Right cardiac atrium (tissue), 5 donors: ENCODE measurements at regions not wholly inside any gene's neighbourhood (a gene's known extent, or its start where the extent isn't known, plus 50 kb on each side); places are given as distances from the start of the nearest gene placed in this dataset.

Experiments
- ATAC-seq, 2 donors: fragments of 200-7000 bp; cut with Tn5 transposase; one replicate each; pipeline versions ENCODE4 v1.8.0 to v1.9.1; 2020; ENCODE audit warnings: moderate library complexity in 2 of 2, mild to moderate bottlenecking in 1 of 2
- DNase-seq, 3 donors: peaks; one replicate each; pipeline ENCODE4 v3.0.0-alpha.2; 2020
- H3K27ac ChIP-seq: one replicate; pipeline ENCODE4 v1.5.1; 2013; ENCODE audit warnings: mild to moderate bottlenecking, low read length, control low read depth, moderate library complexity
- H3K27me3 ChIP-seq: one replicate; pipeline ENCODE4 v1.6.1; 2013; ENCODE audit not compliant: control insufficient read depth, insufficient read depth
- H3K4me1 ChIP-seq: one replicate; pipeline ENCODE4 v1.6.1; 2013; ENCODE audit warnings: low read length; ENCODE audit not compliant: control insufficient read depth, insufficient read depth
- H3K4me3 ChIP-seq: one replicate; pipeline ENCODE4 v1.5.1; 2013; ENCODE audit warnings: low read length, control low read depth
- H3K9me3 ChIP-seq: one replicate; pipeline ENCODE4 v1.6.1; 2013; ENCODE audit warnings: low read length; ENCODE audit not compliant: control insufficient read depth
- WGBS: extraction: QIAGEN DNeasy Blood & Tissue Kit; methylation state at CpG from one replicate; pipeline ENCODE4 v1.1.7; 2013; 5-methylcytosine and 5-hydroxymethylcytosine counted together
- intact Hi-C, 4 donors: fragments of 100-400 bp; cut with DNase I; formaldehyde crosslinking; loops; one replicate each; pipeline versions ENCODE4 v1.11.0 to v1.14.0; 2022 to 2023
- donor health status: healthy with polysubstance abuse.
- donor health status: DM: no; HTN: yes; CAD: no.
- donor health status: DM: no; HTN: no; CAD: no.
- donor health status: DM: no; HTN: yes; CAD: no; lungs with severe emphysema.
- donor health status: DM: yes; HTN: yes; CAD: no.

DNA sequence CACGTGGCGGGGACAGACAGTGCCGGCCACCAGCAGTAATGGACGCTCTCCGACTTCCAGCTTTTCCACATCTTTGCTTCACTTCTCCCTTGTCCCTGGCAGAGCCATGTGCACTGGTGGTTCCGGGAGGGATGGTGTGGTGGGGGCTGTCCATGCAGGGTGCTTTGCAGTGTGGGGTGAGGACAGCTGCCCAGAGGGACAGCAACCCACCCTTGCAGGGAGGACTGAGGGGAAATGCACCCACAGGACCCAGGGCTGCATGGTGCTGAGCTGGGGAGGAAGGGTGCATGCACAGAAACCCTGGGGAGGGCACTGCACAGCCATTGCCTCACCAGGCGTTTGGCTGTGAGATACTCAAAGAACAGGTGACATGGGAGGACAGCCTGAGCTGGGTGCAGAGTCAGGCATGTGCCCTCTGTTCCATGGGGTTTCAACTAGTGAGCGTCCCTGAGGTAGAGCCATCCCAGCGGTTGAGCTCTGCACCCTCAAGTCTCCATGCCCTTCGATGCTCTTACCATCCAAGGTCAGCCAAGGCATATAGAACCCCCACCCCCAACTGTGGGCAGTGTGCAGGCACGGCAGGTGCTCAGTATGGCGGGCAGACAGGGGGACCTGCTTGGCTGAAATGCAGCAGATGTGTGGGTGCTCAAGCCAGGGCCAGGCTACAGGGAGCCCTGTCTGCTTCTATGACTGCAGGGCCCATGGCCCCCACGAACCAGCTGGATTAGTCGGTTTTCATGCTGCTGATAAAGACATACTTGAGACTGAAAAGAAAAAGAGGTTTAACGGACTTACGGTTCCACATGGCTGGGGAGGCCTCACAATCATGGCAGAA, 239.7 kb downstream of the TTLL2 start:
- ATAC-seq (no peak), DNase-seq (no peak)
- H3K4me3 ChIP-seq = no peak overlapping the region
- no peak overlapping the region for H3K27ac ChIP-seq
- no peaks in the 10 kb centered on the region for H3K9me3 ChIP-seq
- no peaks in the 10 kb centered on the region for H3K27me3 ChIP-seq
- peaks cover 9% of the 10 kb centered on the region for H3K4me1 ChIP-seq
- intact Hi-C loops = no loop called here
- WGBS = 90% methylated on average over 16 of the region's 16 CpGs

DNA sequence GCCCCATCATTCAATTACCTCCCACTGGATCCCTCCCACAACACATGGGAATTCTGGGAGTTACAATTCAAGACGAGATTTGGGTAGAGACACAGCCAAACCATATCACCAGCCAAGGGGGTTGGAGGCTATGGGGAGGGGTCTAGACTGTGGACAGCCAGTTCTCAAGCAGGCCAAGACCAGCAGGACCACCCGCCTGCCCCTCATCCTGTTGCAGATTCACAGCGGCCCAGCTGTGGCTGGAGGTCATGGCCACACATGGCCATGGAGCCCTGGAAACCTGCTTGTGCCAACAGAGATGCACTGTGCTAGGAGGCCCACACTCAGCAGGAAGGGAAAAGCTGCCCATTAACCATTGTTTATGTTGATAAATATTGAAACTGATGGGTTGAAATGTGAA, 240.5 kb downstream of the TTLL2 start:
- 76% methylated on average over 3 of the region's 3 CpGs for WGBS
- DNase-seq = peak in 1 of 3 donors; percentile 17
- peak in 1 of 2 donors; percentile 44 for ATAC-seq
- H3K9me3 ChIP-seq = no peaks in the 10 kb centered on the region
- H3K27ac ChIP-seq = no peak overlapping the region
- intact Hi-C loops = no loop called here
- no peaks in the 10 kb centered on the region for H3K27me3 ChIP-seq
- no peak overlapping the region for H3K4me3 ChIP-seq
- peaks cover 9% of the 10 kb centered on the region for H3K4me1 ChIP-seq

DNA sequence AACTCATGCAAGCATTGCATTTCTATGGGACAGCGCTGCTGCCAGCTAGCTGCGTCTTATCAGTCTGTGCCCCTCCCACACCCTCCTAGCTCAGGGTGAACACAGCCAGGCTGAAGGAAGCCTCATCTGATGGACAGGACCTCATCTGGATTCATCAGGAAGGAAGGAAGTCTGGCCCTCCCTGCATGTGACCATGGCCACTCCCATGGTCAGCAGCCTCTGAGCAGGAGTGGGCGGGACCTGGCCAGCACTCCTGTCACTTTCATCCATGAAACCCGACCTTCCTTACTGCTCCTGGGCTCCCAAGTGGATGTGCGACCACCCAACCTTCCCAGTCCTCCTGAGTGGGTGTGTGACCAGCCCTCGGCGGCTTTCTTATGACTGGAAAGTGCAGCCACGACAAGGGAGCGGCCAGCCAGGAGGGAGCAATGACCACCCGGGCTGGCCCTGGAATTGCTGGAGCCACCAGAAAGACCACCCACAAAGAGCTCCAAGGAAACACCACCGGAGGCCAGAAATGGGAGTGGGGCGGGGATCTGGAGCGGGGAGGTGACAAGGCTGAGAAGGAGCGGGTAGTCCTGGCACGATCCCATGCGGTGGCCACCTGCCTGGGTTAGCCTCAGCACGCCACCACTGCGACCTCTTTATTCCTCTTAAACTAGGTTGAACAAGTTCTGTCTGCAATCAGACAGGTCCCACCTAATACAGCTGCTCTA, 241.2 kb downstream of the TTLL2 start:
- Histone ChIP-seq H3K4me3 (no peak overlapping the region), H3K4me1 (peaks cover 9% of the 10 kb centered on the region), H3K27ac (no peak overlapping the region), H3K27me3 (no peaks in the 10 kb centered on the region), H3K9me3 (no peaks in the 10 kb centered on the region)
- 58% methylated on average over 18 of the region's 18 CpGs for WGBS
- intact Hi-C loops = no loop called here
- peak; percentile 92 to 97 for ATAC-seq
- peak; percentile 74 to 85 (median 83) for DNase-seq

DNA sequence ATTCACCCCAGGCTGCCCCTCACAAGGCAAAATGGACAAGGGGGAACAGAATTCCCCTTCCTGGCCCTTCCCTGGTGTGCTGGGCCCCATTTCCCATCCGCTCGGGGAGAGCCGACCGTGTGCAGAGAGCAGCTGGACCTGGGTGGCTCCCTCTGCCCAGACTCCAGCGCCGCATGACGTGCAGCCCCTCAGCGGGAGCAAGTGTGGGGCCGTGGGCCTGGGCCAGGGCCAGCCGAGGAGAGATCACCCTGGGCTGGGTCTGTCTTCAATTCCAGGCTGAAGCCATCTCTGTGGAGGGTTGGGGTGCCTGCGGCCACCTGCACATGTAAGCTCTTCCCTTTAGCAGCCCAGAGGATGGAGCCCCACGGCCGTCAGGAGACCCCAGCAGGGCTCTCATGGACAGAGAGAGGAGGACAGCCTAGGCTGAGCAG, 241.8 kb downstream of the TTLL2 start:
- Histone ChIP-seq H3K27me3 (no peaks in the 10 kb centered on the region), H3K4me1 (peaks cover 9% of the 10 kb centered on the region), H3K9me3 (no peaks in the 10 kb centered on the region), H3K27ac (no peak overlapping the region), H3K4me3 (no peak overlapping the region)
- DNase-seq (no peak), ATAC-seq (peak; percentile 17 to 19)
- WGBS = 78% methylated on average over 13 of the region's 13 CpGs
- intact Hi-C loops = no loop called here

DNA sequence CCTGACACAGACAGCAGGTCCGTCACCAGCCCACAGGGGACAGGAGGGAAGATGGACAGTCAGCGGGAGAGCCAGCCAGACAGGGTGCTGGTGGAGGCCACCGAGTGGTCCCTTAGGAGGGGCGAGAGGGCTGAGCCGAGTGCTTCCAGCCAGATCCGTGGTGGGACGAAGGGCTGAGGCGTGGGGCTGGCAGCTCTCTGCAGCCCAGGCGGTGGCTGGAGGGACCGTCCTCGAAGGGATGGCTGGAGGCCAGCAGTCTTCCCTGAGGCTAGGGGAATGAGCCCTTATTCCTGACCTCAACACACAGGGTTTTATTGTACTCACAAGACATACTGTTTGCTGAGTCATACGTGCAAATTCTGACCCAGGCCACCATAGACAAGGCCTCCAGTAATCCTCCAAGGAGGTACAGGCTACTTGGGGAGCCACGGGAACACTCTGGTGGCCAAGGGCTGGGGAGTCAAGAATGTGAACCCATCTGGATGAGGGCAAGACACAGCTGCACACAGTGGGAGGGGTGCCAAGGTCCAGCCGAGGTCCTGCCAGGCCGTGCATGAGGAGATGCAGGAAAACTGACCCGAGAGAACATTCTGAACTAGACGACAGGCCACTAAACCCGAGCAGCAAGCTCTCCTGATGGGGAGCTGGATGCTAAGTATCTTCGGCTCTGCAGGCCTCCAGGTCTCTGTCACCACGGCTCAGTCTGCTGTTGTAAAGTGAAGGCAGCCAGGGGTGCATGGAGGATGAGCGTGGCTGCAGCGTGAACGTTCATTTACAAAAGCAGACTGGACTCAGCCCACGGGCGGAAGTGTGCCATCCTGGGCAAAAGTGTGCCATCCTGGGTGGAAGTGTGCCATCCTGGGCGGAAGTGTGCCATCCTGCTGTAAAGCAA, 242.5 kb downstream of the TTLL2 start:
- H3K4me3 ChIP-seq = no peak overlapping the region
- peak; percentile 70 to 91 (median 83) for DNase-seq
- peaks cover 9% of the 10 kb centered on the region for H3K4me1 ChIP-seq
- no peaks in the 10 kb centered on the region for H3K27me3 ChIP-seq
- intact Hi-C loops = no loop called here
- H3K27ac ChIP-seq = no peak overlapping the region
- H3K9me3 ChIP-seq = no peaks in the 10 kb centered on the region
- 71% methylated on average over 26 of the region's 26 CpGs for WGBS
- peak; percentile 43 to 69 for ATAC-seq

DNA sequence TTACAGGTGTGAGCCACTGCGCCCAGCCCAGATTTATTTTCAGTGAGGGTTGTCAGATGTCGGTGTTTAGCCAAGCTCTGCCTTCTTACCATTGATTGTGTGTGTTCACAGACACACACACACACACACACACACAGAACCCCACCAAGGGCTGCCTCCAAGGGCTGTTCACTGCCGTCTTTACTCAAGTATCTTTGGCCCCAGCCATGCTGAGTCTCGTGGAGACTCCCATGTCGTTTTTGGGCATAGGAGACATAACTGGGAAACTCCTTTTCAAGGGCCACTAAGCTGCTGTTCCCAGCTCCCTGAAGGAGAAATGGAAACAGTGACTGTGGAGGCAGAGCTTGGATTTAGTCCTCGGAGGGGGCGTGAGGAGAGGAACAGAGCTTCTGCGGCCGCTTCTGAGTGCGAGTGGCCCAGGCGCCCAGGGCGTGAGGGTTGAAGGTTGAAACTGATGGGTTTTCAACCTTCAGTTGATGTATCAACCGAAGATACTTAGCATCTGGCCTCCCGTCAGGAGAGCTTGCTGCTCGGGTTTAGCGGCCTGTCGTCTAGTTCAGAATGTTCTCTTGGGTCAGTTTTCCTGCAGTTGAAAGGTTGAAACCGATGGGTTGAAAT, 243.6 kb downstream of the TTLL2 start:
- Histone ChIP-seq H3K9me3 (no peaks in the 10 kb centered on the region), H3K27me3 (no peaks in the 10 kb centered on the region), H3K4me1 (peaks cover 9% of the 10 kb centered on the region), H3K27ac (no peak overlapping the region), H3K4me3 (no peak overlapping the region)
- no peak for ATAC-seq
- no peak for DNase-seq
- intact Hi-C loops = no loop called here
- 96% methylated on average over 18 of the region's 18 CpGs for WGBS

DNA sequence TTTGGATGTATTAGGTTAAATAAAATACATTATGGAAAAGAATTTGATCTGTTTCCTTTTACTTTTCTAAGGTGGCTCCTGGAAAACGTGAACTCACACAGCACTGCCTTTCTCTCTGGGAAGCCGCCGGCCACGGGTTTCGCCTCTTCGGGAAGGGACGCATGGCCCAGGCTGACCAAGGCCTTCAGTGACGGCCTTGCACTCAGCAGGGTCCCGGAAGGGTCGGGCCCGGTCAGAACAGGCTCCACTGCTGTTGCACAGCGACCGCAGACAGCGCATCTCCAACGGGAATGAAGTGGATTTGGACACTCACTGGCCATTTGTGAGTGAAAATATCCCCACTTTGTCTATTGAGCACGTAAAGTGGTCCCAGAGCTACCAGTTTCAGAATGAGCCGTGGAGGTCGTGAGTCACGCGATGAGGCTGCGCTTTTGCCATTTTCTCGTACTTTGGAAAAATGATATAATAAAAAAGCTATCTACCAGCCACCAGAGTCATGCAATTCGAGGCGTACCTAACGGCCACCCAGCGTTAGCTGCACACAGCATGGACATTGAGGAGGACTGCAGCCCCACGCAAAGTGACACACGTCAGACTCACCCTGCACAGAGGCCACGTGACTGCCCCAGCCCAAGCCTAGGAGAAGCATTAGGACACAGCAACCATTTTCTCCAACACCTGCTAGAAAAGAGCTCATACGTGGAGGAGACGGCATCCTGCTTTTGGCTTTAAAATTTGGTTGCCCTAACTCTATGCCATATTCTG, 244.3 kb downstream of the TTLL2 start:
- Histone ChIP-seq H3K4me1 (peaks cover 9% of the 10 kb centered on the region), H3K27me3 (no peaks in the 10 kb centered on the region), H3K9me3 (no peaks in the 10 kb centered on the region), H3K27ac (no peak overlapping the region), H3K4me3 (no peak overlapping the region)
- ATAC-seq (no peak), DNase-seq (no peak)
- 91% methylated on average over 31 of the region's 31 CpGs for WGBS
- intact Hi-C loops = no loop called here

DNA sequence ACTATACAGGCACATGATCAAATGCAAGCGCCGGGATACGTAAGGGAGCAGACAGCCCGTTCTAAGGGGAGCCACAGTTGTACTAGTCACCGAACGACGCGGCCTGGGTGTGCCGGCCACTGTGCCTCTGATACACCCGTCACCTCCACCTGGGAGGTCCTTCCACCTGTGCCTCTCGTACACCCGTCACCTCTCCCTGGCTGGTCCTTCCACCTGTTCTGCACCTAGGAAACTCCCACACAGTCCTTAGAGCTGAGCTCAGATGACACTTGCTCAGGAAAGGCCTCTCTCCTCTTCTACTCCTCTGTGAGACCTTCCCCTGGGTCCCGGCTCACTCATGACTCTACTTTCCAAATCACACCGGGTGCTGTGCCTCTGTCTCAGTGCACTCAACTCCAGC, 245.0 kb downstream of the TTLL2 start:
- WGBS = 95% methylated on average over 14 of the region's 14 CpGs
- intact Hi-C loops = no loop called here
- H3K9me3 ChIP-seq = no peaks in the 10 kb centered on the region
- no peak overlapping the region for H3K27ac ChIP-seq
- DNase-seq = no peak
- no peak overlapping the region for H3K4me3 ChIP-seq
- no peak for ATAC-seq
- H3K4me1 ChIP-seq = peaks cover 9% of the 10 kb centered on the region
- no peaks in the 10 kb centered on the region for H3K27me3 ChIP-seq

DNA sequence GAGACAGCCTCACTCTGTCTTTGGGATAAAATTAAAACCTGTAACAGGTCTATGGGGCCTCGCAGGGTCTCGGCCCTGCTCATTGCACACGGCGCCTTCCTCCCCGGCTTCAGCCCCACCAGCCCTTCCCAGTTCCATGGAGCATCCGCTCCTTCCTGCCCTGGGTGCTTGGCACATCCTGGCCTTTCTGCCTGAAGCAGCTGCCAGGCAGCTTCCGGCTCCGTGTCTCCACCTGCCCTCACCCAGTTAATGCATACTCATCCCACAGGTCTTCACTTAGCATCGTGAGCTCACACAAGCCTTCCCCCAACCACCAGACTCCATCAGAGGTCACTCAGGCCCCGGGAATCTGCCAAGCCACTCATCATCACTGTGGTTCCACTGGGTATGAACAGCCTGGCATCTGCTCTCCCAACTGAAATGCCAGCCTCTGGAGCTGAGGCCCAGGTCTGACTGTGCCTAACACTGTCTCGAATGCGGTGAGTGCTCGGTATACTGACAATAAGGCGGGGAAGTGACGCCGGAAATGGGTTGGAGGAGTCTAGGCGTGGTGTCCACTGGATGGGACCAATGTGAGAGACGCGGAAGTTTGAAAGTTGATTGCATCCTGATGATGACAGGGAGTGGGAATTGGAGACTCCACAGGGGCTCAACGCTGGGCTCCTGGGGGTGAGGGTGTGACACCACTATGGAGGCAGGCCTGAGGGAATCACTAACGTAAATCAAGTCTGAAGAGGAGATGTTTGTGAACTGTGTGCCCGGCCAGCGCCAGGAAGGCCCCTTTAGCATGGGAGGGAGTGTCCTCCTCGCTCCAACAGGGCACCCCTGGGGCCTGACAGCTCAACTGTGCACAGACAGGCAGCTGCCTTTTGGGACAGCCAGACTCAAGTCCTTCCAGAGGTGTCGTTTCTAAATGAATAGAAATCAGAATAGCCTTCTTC, 245.8 kb downstream of the TTLL2 start:
- no peaks in the 10 kb centered on the region for H3K9me3 ChIP-seq
- H3K4me1 ChIP-seq = peaks cover 5% of the 10 kb centered on the region
- DNase-seq (no peak), ATAC-seq (no peak)
- no peak overlapping the region for H3K4me3 ChIP-seq
- H3K27me3 ChIP-seq = no peaks in the 10 kb centered on the region
- 95% methylated on average over 25 of the region's 25 CpGs for WGBS
- intact Hi-C loops = no loop called here
- H3K27ac ChIP-seq = no peak overlapping the region
